HCT116 (cell line): ENCODE measurements at regions not wholly inside any gene's neighbourhood (a gene's known extent, or its start where the extent isn't known, plus 50 kb on each side); places are given as distances from the start of the nearest gene placed in this dataset.

Experiments
- ATAC-seq: fragments of 200-7000 bp; cut with Tn5 transposase; 2 replicates; pipeline ENCODE4 v1.9.1; 2020; ENCODE audit warnings: mild to moderate bottlenecking, moderate library complexity
- BruUV-seq: library from RNA; stranded (reverse); fragments of 400-500 nt; replicated peaks from 2 replicates; lab custom pipeline; 2021; lab: Mats Ljungman, UMichigan
- CTCF ChIA-PET: fragments of 300-600 bp; sonication (Branson Sonifier 250); formaldehyde crosslinking; loops from one replicate; lab custom pipeline; 2021; ENCODE audit warnings: antibody characterized with exemption; lab: Charles Lee
- POLR2A ChIA-PET: fragments of 300-600, 350-600 bp; sonication (Branson Sonifier 250); formaldehyde crosslinking; loops from one replicate; lab custom pipeline; 2021; ENCODE audit warnings: antibody characterized with exemption; lab: Charles Lee
- RAD21 ChIA-PET, 2 experiments: fragments of 300-600 bp; sonication (Branson Sonifier 250); formaldehyde crosslinking; loops; one replicate each; lab custom pipeline; 2023; ENCODE audit warnings: low total read pairs in 2 of 2; ENCODE audit not compliant: uncharacterized antibody in 2 of 2, unreplicated experiment in 2 of 2, low non-redundant PET in 1 of 2; lab: Charles Lee
- DNase-seq: peaks from one replicate; pipeline ENCODE4 v3.0.0-alpha.2; 2010; ENCODE audit warnings: low read depth, low spot score
- H2AFZ ChIP-seq: fragments of 200-600 bp; shearing (Covaris generic), sonication (generic); 2 replicates; pipeline ENCODE4 v1.6.1; 2017; ENCODE audit warnings: low read depth, mixed run types, mixed read lengths, antibody characterized with exemption, low read length; ENCODE audit not compliant: poor library complexity, severe bottlenecking
- H3K27ac ChIP-seq: 2 replicates; pipeline ENCODE4 v1.5.1; 2012; ENCODE audit warnings: low read depth, low read length
- H3K27me3 ChIP-seq: fragments of 200-600 bp; sonication (generic); 2 replicates; pipeline ENCODE4 v1.6.1; 2016; ENCODE audit warnings: mixed run types, low read length, mixed read lengths; ENCODE audit not compliant: insufficient read depth
- H3K36me3 ChIP-seq, 2 experiments: fragments of 200-500 bp in 1 of 2; fragments of 200-600 bp in 1 of 2; sonication (Bioruptor generic) in 1 of 2; sonication (generic) in 1 of 2; 2 replicates each; pipeline versions ENCODE4 v1.5.1 to v1.6.1; 2014 to 2016; ENCODE audit warnings: low read length in 2 of 2, inconsistent platforms in 1 of 2, mixed read lengths in 1 of 2, mixed run types in 1 of 2; ENCODE audit not compliant: insufficient read depth in 2 of 2, control insufficient read depth in 1 of 2
- H3K4me1 ChIP-seq, 2 experiments: fragments of 200-600 bp in 1 of 2; sonication (generic) in 1 of 2; 2 replicates each; pipeline versions ENCODE4 v1.5.1 to v1.6.1; 2012 to 2017; ENCODE audit warnings: low read length in 2 of 2, inconsistent platforms in 1 of 2, mild to moderate bottlenecking in 1 of 2, mixed read lengths in 1 of 2, mixed run types in 1 of 2, moderate library complexity in 1 of 2; ENCODE audit not compliant: insufficient read depth in 2 of 2, control insufficient read depth in 1 of 2
- H3K4me2 ChIP-seq: fragments of 200-600 bp; sonication (generic); 2 replicates; pipeline ENCODE4 v1.6.1; 2017; ENCODE audit warnings: mixed run types, low read length, mixed read lengths
- H3K4me3 ChIP-seq, 2 experiments: fragments of 200-600 bp in 1 of 2; sonication (generic) in 1 of 2; replicated peaks in 1 of 2; 2 replicates each; pipeline ENCODE4 v1.5.1; 2011 to 2016; ENCODE audit warnings: low read length in 2 of 2, control low read depth in 1 of 2, low read depth in 1 of 2, mild to moderate bottlenecking in 1 of 2, mixed read lengths in 1 of 2, mixed run types in 1 of 2
- H3K79me2 ChIP-seq: fragments of 200-600 bp; sonication (generic); 2 replicates; pipeline ENCODE4 v1.6.1; 2017; ENCODE audit warnings: mild to moderate bottlenecking, mixed run types, low read length, moderate library complexity, mixed read lengths; ENCODE audit not compliant: insufficient read depth
- H3K9ac ChIP-seq: fragments of 200-600 bp; sonication (generic); 2 replicates; pipeline ENCODE4 v1.6.1; 2016; ENCODE audit warnings: low read length, mixed read lengths
- H3K9me2 ChIP-seq: fragments of 200-600 bp; sonication (generic), shearing (Covaris generic); 2 replicates; pipeline ENCODE4 v1.6.1; 2017; ENCODE audit warnings: mixed run types, mild to moderate bottlenecking, moderate library complexity; ENCODE audit not compliant: insufficient read depth
- H3K9me3 ChIP-seq, 2 experiments: fragments of 200-500 bp in 1 of 2; fragments of 200-600 bp in 1 of 2; sonication (Bioruptor generic) in 1 of 2; sonication (generic) in 1 of 2; 2 replicates each; pipeline ENCODE4 v1.6.1; 2014 to 2017; ENCODE audit warnings: low read length in 2 of 2, mixed read lengths in 2 of 2, inconsistent platforms in 1 of 2, low read depth in 1 of 2, mild to moderate bottlenecking in 1 of 2, mixed run types in 1 of 2, moderate library complexity in 1 of 2; ENCODE audit not compliant: control insufficient read depth in 1 of 2, insufficient read depth in 1 of 2
- H4K20me1 ChIP-seq: fragments of 200-600 bp; sonication (generic), shearing (Covaris generic); 2 replicates; pipeline ENCODE4 v1.6.1; 2017; ENCODE audit warnings: mixed run types, mild to moderate bottlenecking, moderate library complexity; ENCODE audit not compliant: insufficient read depth
- POLR2A ChIP-seq: IDR thresholded peaks from 2 replicates; pipeline ENCODE4 v1.7.0; 2011; ENCODE audit warnings: borderline replicate concordance; ENCODE audit not compliant: insufficient read depth, insufficient read length; ENCODE audit errors: extremely low read depth
- POLR2AphosphoS5 ChIP-seq: IDR thresholded peaks from 2 replicates; pipeline ENCODE4 v1.6.1; 2011; ENCODE audit warnings: mild to moderate bottlenecking, low read depth, low read length, moderate library complexity
- SIN3A ChIP-seq: IDR thresholded peaks from 2 replicates; pipeline ENCODE4 v1.6.1; 2012; ENCODE audit warnings: low read depth
- SP1 ChIP-seq: IDR thresholded peaks from 2 replicates; pipeline ENCODE4 v1.6.1; 2012; ENCODE audit warnings: low read depth
- SRF ChIP-seq: IDR thresholded peaks from 2 replicates; pipeline ENCODE4 v1.6.1; 2012; ENCODE audit warnings: low read depth
- YY1 ChIP-seq: IDR thresholded peaks from 2 replicates; pipeline ENCODE4 v1.6.1; 2011; ENCODE audit warnings: low read length, low read depth, moderate library complexity, mild to moderate bottlenecking; ENCODE audit not compliant: insufficient replicate concordance; ENCODE audit errors: extremely low read depth
- ZFX ChIP-seq: fragments of 450-650 bp; IDR thresholded peaks from 2 replicates; pipeline ENCODE4 v1.6.1; 2017
- intact Hi-C: fragments of 100-400 bp; cut with micrococcal nuclease; formaldehyde crosslinking; loops from 2 replicates; pipeline ENCODE4 v1.10.0; 2022
- TF ChIP-seq, protein P1 (sequence below): IDR thresholded peaks from 2 replicates; pipeline ENCODE4 v1.6.1; 2012
- TF ChIP-seq, protein P2 (sequence below), 3 experiments: fragments of 200-600 bp in 1 of 3; sonication (generic) in 1 of 3; IDR thresholded peaks in 2 of 3; conservative IDR thresholded peaks in 1 of 3; 2 replicates each; pipeline ENCODE4 v1.5.1; 2012 to 2017; ENCODE audit warnings: low read depth in 2 of 3, low read length in 2 of 3, antibody characterized with exemption in 1 of 3, borderline replicate concordance in 1 of 3, control low read depth in 1 of 3, mild to moderate bottlenecking in 1 of 3, mixed read lengths in 1 of 3, mixed run types in 1 of 3, moderate library complexity in 1 of 3; ENCODE audit not compliant: insufficient read depth in 1 of 3
- TF ChIP-seq, protein P3 (sequence below): IDR thresholded peaks from 2 replicates; pipeline ENCODE4 v1.6.1; 2012
- TF ChIP-seq, protein P4 (sequence below): IDR thresholded peaks from 2 replicates; pipeline ENCODE4 v1.6.1; 2012; ENCODE audit warnings: low read depth

DNA sequence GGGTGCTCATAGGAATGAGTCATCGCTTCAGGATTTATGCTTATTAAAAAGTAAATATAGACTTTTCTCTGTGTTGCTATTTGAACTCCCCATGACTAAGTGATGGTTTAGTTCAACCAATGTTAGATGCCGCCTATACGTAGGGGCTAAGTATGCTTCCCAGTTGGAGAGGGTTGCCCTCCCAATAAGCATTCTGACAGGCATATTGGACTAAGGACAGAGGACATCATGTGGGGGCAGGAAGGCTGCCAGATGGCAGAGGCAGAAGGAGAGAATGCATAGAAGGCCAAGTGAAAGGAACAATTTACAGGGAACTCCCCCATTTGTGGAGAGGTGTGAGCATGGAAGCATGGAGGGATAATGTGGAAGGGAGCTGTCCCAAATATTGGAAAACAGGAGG is 318.4 kb upstream of the OBI1 start:
- CTCF ChIA-PET, result no interaction called here
- POLR2A ChIA-PET, result no interaction called here
- H3K9ac ChIP-seq, result no peak overlapping the region
- H4K20me1 ChIP-seq, result no peaks in the 10 kb centered on the region
- no peak overlapping the region for H3K27ac ChIP-seq
- peaks cover 4% of the 10 kb centered on the region for H3K27me3 ChIP-seq
- H3K4me2 ChIP-seq, result no peak overlapping the region
- no TSS peak for BruUV-seq
- H3K36me3 ChIP-seq, result no peaks in the 10 kb centered on the region
- ATAC-seq, result no peak
- no peaks in the 10 kb centered on the region for H3K79me2 ChIP-seq
- TF ChIP-seq, protein P1, sequence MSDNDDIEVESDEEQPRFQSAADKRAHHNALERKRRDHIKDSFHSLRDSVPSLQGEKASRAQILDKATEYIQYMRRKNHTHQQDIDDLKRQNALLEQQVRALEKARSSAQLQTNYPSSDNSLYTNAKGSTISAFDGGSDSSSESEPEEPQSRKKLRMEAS, result no peak
- TF ChIP-seq, protein P2, sequence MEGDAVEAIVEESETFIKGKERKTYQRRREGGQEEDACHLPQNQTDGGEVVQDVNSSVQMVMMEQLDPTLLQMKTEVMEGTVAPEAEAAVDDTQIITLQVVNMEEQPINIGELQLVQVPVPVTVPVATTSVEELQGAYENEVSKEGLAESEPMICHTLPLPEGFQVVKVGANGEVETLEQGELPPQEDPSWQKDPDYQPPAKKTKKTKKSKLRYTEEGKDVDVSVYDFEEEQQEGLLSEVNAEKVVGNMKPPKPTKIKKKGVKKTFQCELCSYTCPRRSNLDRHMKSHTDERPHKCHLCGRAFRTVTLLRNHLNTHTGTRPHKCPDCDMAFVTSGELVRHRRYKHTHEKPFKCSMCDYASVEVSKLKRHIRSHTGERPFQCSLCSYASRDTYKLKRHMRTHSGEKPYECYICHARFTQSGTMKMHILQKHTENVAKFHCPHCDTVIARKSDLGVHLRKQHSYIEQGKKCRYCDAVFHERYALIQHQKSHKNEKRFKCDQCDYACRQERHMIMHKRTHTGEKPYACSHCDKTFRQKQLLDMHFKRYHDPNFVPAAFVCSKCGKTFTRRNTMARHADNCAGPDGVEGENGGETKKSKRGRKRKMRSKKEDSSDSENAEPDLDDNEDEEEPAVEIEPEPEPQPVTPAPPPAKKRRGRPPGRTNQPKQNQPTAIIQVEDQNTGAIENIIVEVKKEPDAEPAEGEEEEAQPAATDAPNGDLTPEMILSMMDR (IDR thresholded peaks at IDR 0.05 in 2 of 3, conservative IDR thresholded peaks at IDR 0.05 in 1 of 3; ENCODE audit: borderline replicate concordance in 1 of 3, insufficient read depth in 1 of 3, low read depth in 2 of 3, low read length in 2 of 3), result no peak
- TF ChIP-seq POLR2A (no peak), SP1 (no peak), SIN3A (no peak)
- TF ChIP-seq, protein P3, sequence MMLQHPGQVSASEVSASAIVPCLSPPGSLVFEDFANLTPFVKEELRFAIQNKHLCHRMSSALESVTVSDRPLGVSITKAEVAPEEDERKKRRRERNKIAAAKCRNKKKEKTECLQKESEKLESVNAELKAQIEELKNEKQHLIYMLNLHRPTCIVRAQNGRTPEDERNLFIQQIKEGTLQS, result no peak
- H3K4me1 ChIP-seq, result no peaks in the 10 kb centered on the region
- no peaks in the 10 kb centered on the region for H3K9me3 ChIP-seq
- DNase-seq, result no peak
- intact Hi-C loops, result no loop called here
- no peak overlapping the region for H3K4me3 ChIP-seq
- H2AFZ ChIP-seq, result no peak overlapping the region
- RAD21 ChIA-PET, result no interaction called here
- 0 out of 2 replicates have a peak, but pooled peaks cover 2% of the 10 kb centered on the region for H3K9me2 ChIP-seq

DNA sequence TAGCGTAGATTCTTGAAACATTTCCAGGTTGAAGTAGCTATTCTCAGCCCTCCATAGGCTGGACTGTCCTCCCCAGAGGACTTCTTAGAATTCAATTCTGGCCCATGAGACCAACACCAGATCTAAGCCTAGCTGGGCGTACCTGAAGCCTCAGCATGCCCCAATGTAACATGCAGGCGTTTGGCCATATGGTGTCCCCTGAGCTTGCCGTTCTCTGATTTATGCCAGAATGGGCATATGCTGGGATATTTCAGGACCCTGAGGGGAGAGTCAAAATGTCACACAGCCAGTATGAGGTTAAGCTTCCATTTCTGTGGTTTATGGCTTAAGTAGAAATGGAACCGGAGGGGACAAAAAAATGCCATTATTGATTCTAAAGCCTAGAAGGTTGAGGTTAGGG is 317.7 kb upstream of the OBI1 start:
- no TSS peak for BruUV-seq
- TF ChIP-seq ZFX (no peak), SRF (no peak), YY1 (no peak), POLR2AphosphoS5 (no peak)
- TF ChIP-seq, protein P2 (IDR thresholded peaks at IDR 0.05 in 2 of 3, conservative IDR thresholded peaks at IDR 0.05 in 1 of 3; ENCODE audit: borderline replicate concordance in 1 of 3, insufficient read depth in 1 of 3, low read depth in 2 of 3, low read length in 2 of 3), result no peak
- TF ChIP-seq, protein P4, sequence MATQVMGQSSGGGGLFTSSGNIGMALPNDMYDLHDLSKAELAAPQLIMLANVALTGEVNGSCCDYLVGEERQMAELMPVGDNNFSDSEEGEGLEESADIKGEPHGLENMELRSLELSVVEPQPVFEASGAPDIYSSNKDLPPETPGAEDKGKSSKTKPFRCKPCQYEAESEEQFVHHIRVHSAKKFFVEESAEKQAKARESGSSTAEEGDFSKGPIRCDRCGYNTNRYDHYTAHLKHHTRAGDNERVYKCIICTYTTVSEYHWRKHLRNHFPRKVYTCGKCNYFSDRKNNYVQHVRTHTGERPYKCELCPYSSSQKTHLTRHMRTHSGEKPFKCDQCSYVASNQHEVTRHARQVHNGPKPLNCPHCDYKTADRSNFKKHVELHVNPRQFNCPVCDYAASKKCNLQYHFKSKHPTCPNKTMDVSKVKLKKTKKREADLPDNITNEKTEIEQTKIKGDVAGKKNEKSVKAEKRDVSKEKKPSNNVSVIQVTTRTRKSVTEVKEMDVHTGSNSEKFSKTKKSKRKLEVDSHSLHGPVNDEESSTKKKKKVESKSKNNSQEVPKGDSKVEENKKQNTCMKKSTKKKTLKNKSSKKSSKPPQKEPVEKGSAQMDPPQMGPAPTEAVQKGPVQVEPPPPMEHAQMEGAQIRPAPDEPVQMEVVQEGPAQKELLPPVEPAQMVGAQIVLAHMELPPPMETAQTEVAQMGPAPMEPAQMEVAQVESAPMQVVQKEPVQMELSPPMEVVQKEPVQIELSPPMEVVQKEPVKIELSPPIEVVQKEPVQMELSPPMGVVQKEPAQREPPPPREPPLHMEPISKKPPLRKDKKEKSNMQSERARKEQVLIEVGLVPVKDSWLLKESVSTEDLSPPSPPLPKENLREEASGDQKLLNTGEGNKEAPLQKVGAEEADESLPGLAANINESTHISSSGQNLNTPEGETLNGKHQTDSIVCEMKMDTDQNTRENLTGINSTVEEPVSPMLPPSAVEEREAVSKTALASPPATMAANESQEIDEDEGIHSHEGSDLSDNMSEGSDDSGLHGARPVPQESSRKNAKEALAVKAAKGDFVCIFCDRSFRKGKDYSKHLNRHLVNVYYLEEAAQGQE, result no peak
- TF ChIP-seq, protein P3, result no peak

More for the DNA sequence above, 317.7 kb upstream of the OBI1 start:
- Histone ChIP-seq H3K4me2 (no peak overlapping the region), H3K9ac (no peak overlapping the region), H3K4me1 (no peaks in the 10 kb centered on the region), H3K27ac (no peak overlapping the region), H4K20me1 (no peaks in the 10 kb centered on the region), H3K9me2 (0 out of 2 replicates have a peak, but pooled peaks cover 3% of the 10 kb centered on the region), H3K4me3 (no peak overlapping the region), H3K79me2 (no peaks in the 10 kb centered on the region), H2AFZ (no peak overlapping the region), H3K36me3 (no peaks in the 10 kb centered on the region), H3K9me3 (no peaks in the 10 kb centered on the region), H3K27me3 (no peaks in the 10 kb centered on the region; the same call in none of the 2 replicates)
- ATAC-seq (no peak), DNase-seq (no peak)
- ChIA-PET CTCF (no interaction called here), RAD21 (no interaction called here), POLR2A (no interaction called here)
- intact Hi-C loops, result no loop called here
